K562 (cell line): ENCODE measurements at regions not wholly inside any gene's neighbourhood (a gene's known extent, or its start where the extent isn't known, plus 50 kb on each side); places are given as distances from the start of the nearest gene placed in this dataset.

Experiments
- AFF4 ChIP-seq: sonication (generic); formaldehyde crosslinking; IDR thresholded peaks from 2 replicates; pipeline ENCODE4 v1.8.0; 2023; ENCODE audit warnings: mild to moderate bottlenecking, missing genetic modification reagents
- ATF1 ChIP-seq, 2 experiments: fragments of 450-650 bp in 1 of 2; IDR thresholded peaks; 2 replicates each; pipeline ENCODE4 v1.6.1; 2016; ENCODE audit warnings: missing compliant biosample characterization in 1 of 2, missing genetic modification characterization in 1 of 2
- CBX3 ChIP-seq, 2 experiments: IDR thresholded peaks; 1 replicate in 1 of 2; 2 replicates in 1 of 2; pipeline ENCODE4 v1.6.1; 2012; ENCODE audit warnings: inconsistent platforms in 2 of 2, low read length in 2 of 2, borderline replicate concordance in 1 of 2, control low read depth in 1 of 2
- ETV6 ChIP-seq, 3 experiments: fragments of 150-350 bp in 1 of 3; sonication (generic) in 1 of 3; formaldehyde crosslinking in 1 of 3; IDR thresholded peaks; 2 replicates each; pipeline versions ENCODE4 v1.6.1 to v1.8.0; 2014 to 2022; ENCODE audit warnings: borderline replicate concordance in 2 of 3, low read depth in 2 of 3, antibody characterized with exemption in 1 of 3, low read length in 1 of 3, mild to moderate bottlenecking in 1 of 3, missing genetic modification reagents in 1 of 3
- FOXJ2 ChIP-seq: fragments of 200-800 bp; sonication (Bioruptor generic); IDR thresholded peaks from 2 replicates; pipeline ENCODE4 v1.6.1; 2016; ENCODE audit warnings: missing genetic modification characterization, missing compliant biosample characterization
- FOXO4 ChIP-seq: fragments of 450-650 bp; formaldehyde crosslinking; IDR thresholded peaks from 2 replicates; pipeline ENCODE4 v1.4.0; 2020; ENCODE audit warnings: mild to moderate bottlenecking, moderate library complexity
- KDM1A ChIP-seq, 2 experiments: fragments of 450-650 bp; IDR thresholded peaks; 2 replicates each; pipeline ENCODE4 v1.6.1; 2016; ENCODE audit warnings: mild to moderate bottlenecking in 2 of 2
- MAZ ChIP-seq, 2 experiments: fragments of 450-650 bp in 1 of 2; sonication (generic) in 1 of 2; formaldehyde crosslinking; IDR thresholded peaks in 1 of 2; conservative IDR thresholded peaks in 1 of 2; 2 replicates each; pipeline versions ENCODE4 v1.4.0 to v1.5.0; 2020; ENCODE audit warnings: mild to moderate bottlenecking in 1 of 2, missing genetic modification reagents in 1 of 2
- NFATC3 ChIP-seq: fragments of 450-650 bp; IDR thresholded peaks from 2 replicates; pipeline ENCODE4 v1.6.1; 2017; ENCODE audit warnings: mild to moderate bottlenecking
- PCBP1 ChIP-seq: fragments of 200-400 bp; formaldehyde crosslinking; IDR thresholded peaks from 2 replicates; pipeline ENCODE4 v1.6.1; 2018; ENCODE audit warnings: mild to moderate bottlenecking, low read depth, low read length; ENCODE audit not compliant: poor library complexity, severe bottlenecking
- PTTG1 ChIP-seq: fragments of 450-650 bp; IDR thresholded peaks from 2 replicates; pipeline ENCODE4 v1.6.1; 2016; ENCODE audit warnings: low read depth, mild to moderate bottlenecking, missing genetic modification characterization, missing compliant biosample characterization
- ZNF23 ChIP-seq: fragments of 250-450 bp; sonication (Bioruptor Pico); IDR thresholded peaks from 2 replicates; pipeline ENCODE4 v1.4.0; 2020; ENCODE audit warnings: mild to moderate bottlenecking

GRCh38 chr1:177593105-177593504 lies 376.8 kb downstream of the SEC16B start (continued):
- TF ChIP-seq AFF4 (CRISPR knock-in tag): no peak
- TF ChIP-seq KDM1A (IDR thresholded peaks at IDR 0.05): no peak
- no peak for TF ChIP-seq ETV6 (IDR thresholded peaks at IDR 0.05; ENCODE audit: borderline replicate concordance in 1 of 2, low read depth in 2 of 2, low read length in 1 of 2)
- no peak for TF ChIP-seq ETV6 (CRISPR knock-in tag; IDR thresholded peaks at IDR 0.05; ENCODE audit: borderline replicate concordance)
- TF ChIP-seq PCBP1: no peak
- TF ChIP-seq FOXJ2 (tag): no peak
- TF ChIP-seq MAZ (CRISPR knock-in tag; conservative IDR thresholded peaks at IDR 0.05 in 1 of 2, IDR thresholded peaks at IDR 0.05 in 1 of 2): no peak
- no peak for TF ChIP-seq PTTG1
- no peak for TF ChIP-seq CBX3 (IDR thresholded peaks at IDR 0.05; ENCODE audit: borderline replicate concordance in 1 of 2, low read length in 2 of 2)
- no peak for TF ChIP-seq FOXO4
- no peak for TF ChIP-seq NFATC3
- TF ChIP-seq ATF1 (CRISPR knock-in tag; IDR thresholded peaks at IDR 0.05): no peak
- TF ChIP-seq ATF1 (tag; IDR thresholded peaks at IDR 0.05): no peak
- TF ChIP-seq ZNF23 (CRISPR knock-in tag): no peak
